Posterior vena cava (tissue), 2 donors: ENCODE measurements at regions not wholly inside any gene's neighbourhood (a gene's known extent, or its start where the extent isn't known, plus 50 kb on each side); places are given as distances from the start of the nearest gene placed in this dataset.

Source experiments
- DNase-seq: peaks from one replicate; pipeline ENCODE4 v3.0.0-alpha.2; 2020; ENCODE audit warnings: low spot score
- intact Hi-C, 2 donors: fragments of 100-400 bp; cut with DNase I; formaldehyde crosslinking; loops; one replicate each; pipeline versions ENCODE4 v1.14.1 to v1.14.2; 2022 to 2023
- donor health status: DM: yes; HTN: yes; CAD: no.
- donor health status: DM: yes; HTN: yes; CAD: no.

DNA sequence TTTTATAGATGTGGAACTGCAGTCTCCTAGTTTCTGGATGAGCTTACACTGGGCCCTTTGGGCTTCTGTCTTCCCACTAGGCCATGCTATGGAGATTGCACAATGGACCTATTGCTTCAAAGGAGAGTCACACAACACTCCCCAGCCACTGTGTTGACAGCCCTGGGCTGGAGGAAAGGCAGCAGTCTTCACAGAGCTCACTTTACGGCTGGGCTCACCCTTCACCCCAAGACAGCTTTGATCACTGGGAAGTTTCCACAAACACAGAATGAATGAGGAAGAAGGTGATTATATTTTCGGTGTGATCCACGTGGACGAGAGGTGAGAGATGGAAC is 92.7 kb upstream of the GDF10 start:
- no peak for DNase-seq
- intact Hi-C loops: no loop called here

DNA sequence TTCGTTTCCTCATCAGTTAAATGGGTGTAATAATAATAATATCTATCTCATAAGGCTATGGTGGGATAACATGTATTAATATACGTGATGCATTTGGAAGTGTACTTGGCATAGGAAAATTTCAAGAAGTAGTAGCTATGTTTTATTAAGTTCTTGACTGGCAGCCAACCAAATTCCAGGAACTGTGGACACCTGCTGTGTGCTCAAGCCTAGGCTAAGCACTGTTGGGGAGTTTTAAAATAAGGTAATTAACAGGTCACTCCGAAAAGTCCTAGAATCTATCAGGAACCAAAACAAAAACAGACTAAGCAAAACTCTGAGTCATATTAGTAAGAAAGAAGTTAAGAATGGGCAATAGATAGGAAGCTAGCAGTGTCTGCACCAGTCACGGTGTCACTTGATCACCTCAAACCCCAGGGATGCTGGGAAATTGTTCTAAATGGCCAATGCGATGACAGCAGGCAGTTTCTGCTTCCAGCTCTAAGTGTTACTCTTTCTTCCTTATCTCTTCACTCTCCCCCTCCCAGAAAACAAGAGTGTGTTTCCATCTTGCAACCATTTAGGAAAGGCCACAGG is 92.0 kb upstream of the GDF10 start:
- intact Hi-C loops: no loop called here

DNA sequence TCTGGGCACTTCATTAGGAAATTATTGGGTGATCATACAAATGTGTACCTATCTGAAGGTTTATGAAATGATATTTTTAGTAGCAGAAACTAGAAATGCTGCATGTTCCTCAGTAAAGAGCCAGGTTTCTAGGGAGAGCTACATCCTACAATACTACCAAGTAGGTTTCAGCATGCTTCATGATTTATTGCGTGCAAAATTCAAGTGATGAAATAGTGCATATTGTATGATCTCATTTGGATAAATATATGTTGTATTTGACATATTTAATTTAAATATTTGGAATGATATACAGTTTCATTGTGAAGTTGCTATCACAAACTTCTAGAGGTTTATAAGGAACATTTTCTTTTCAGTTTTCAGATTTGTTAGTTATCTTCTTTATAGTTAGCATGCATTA is 90.5 kb upstream of the GDF10 start:
- intact Hi-C loops: no loop called here
- no peak for DNase-seq

More for the DNA sequence above, 92.0 kb upstream of the GDF10 start:
- no peak for DNase-seq

GRCh38 chr10:47214520-47214919 is 85.5 kb upstream of the GDF10 start:
- intact Hi-C loops: no loop called here
- DNase-seq: no peak

DNA sequence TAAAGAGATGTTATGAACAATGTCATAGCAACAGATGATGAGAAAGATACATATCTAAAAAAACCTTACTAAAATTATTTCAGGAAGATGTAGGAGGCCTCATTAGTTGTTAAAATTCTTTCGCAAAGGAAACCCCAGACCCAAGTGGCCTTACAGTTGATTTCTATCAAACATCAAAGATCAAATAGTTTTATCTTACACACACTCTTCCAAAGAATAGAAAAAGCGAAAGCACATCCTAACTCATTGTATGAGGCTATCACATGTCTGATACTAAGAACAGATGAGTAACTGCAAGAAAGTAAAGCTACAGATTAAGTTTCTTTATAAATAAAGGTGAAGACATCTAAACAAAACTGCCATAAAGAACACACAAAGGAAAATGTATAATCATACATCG is 82.9 kb upstream of the GDF10 start:
- intact Hi-C loops: no loop called here
- DNase-seq: no peak

DNA sequence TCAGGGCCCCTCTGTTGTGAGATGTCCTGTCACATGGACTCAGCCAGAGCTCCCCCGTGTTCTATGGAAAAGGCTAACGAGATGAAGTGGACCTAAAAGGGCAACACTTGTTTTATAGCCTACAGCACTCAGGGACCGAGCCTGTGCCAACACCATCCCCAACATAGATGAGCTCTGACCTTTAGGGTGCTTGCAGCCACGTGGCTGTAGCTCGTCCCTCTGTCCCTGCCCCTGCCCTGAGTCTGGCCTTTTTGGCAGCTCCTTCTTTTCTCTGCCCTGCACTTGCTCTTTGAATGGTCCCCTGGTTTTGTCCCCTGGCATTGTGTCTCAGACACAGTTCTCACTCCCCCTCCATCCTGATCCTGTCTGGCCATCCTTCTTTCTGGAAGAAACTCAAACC is 81.2 kb upstream of the GDF10 start:
- intact Hi-C loops: no loop called here
- no peak for DNase-seq

GRCh38 chr10:47222461-47222860 is 77.5 kb upstream of the GDF10 start:
- intact Hi-C loops: no loop called here
- DNase-seq: no peak

DNA sequence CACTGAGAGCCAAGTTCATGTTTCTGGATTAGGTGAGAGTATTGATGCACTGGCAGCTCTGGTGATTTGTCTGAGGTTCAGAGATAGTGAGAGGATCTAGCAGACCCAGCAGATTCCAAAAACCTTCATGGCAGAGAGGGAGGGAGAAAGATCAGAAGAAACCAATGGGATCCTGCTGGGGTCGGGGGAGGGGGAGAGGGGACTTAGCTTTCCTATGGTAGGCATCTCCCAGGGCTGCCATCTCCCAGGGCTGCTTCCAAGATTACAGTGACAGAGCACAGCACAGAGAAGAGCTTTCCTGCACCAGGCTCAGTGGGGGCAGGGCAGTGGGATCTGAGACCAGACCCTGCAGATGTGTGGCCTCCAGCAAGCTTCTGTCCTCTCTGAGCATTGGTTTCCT is 76.8 kb upstream of the GDF10 start:
- no peak for DNase-seq
- intact Hi-C loops: no loop called here

- no peak for DNase-seq
- intact Hi-C loops: no loop called here
Observed at GRCh38 chr10:47224546-47225218, 75.3 kb upstream of the GDF10 start.

GRCh38 chr10:47225219-47225927 is 74.6 kb upstream of the GDF10 start:
- intact Hi-C loops: no loop called here
- no peak for DNase-seq

- DNase-seq: no peak
- intact Hi-C loops: no loop called here
Observed at GRCh38 chr10:47225928-47226645, 73.9 kb upstream of the GDF10 start.

GRCh38 chr10:47230482-47230881 is 69.5 kb upstream of the GDF10 start:
- DNase-seq: no peak
- intact Hi-C loops: no loop called here

- intact Hi-C loops: no loop called here
- DNase-seq: no peak
Observed at GRCh38 chr10:47230957-47231356, 69.0 kb upstream of the GDF10 start.

DNA sequence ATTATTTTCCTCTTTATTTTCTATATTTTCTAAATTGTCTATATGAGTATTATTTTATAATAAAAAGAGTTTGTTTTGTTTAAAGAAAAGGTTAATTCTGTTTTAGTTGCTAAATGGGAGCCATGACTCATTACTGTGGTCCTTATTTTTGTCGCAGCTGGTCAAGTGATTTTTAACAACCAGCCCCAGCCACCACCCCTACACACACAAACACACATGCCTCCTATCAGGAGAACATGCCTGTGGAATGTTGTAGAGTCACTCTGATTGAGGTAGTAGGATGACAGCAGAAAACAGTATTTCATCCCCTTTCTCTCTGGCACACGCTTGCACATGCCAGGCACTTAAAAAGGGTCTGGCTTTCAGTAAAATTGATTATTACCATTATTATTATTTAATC is 68.6 kb upstream of the GDF10 start:
- intact Hi-C loops: no loop called here
- no peak for DNase-seq

DNA sequence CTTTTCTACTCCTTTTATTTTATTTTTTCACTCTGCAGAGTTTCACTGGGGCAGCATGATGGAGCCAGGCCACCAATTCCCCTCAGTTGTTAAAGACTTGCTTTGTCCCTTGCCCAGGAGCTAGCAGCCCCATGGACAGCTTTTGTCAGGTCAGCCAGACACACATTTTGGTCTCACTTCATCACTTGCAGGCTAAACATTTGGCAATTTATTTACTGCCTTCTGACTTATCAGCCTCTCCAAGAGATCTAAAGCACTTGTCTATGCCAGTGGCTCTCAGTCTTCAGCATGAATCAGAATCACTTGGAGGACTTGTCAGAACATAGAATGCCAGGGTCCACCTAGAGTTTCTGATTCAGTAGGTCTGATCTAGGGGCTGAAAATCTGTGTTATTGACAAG is 66.4 kb upstream of the GDF10 start:
- DNase-seq: no peak
- intact Hi-C loops: no loop called here

GRCh38 chr10:47235484-47235883 is 64.5 kb upstream of the GDF10 start:
- intact Hi-C loops: no loop called here
- no peak for DNase-seq

DNA sequence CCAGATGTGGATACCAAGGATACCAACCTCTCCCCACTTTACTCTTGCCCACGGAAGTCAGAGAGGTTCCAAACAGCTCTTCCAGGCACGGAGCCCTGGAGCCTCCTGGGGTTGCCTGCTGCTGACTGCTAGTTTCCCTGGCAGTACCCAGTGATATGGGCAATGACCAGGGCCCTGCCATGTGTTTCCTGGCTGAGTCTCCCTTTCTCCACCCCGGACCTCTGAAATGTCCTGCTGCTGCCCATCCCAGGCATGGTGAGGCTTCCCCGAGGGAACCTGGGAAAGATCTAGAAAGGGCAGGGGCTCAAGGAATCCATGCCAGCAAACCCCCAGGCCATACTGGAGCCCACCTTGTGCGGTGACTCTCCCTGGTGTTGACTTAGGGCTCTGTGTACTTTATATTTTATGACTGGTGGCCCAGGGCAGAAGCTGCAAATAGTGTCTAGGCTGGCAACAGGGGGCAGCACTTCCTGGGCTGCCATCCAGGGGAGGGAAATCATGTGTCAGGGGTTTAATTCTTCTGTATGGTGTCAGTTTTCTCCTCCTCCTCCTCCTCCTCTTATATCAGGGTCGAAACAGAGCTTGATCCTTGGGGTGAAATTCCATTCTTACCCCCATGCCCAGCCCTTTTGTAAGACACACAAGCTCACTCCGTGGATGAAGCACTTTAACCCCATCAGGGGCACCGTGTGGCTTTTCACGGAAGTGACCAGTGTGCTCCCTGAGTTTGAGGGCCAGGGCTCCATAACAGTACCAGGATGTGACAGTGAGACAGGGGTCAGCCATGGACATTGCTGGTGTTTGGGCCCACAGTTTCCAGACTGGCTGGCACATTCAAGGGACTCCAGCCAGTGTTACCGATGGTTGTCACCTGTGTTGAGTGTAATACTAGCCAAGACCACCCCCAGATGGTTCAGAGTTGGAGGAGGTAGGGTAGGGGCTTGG is 62.4 kb upstream of the GDF10 start:
- no peak for DNase-seq
- intact Hi-C loops: loop anchor here in 1 of 2 donors (2.0 kb wide), 1 partner anchor 49 kb away; no protein-coding TSS in a partner anchor

- no peak for DNase-seq
Observed at GRCh38 chr10:47238331-47239095, 61.5 kb upstream of the GDF10 start.

GRCh38 chr10:47239211-47239610 is 60.8 kb upstream of the GDF10 start:
- DNase-seq: no peak
- intact Hi-C loops: no loop called here

More at GRCh38 chr10:47238331-47239095, 61.5 kb upstream of the GDF10 start:
- intact Hi-C loops: no loop called here
